ENCODE measurements at regions not wholly inside any gene's neighbourhood (a gene's known extent, or its start where the extent isn't known, plus 50 kb on each side); places are given as distances from the start of the nearest gene placed in this dataset.

GRCh38 chr5:36388288-36388687 is 86.6 kb upstream of the RANBP3L start:
- TF ChIP-seq POLR2A (IDR thresholded peaks at IDR 0.05; ENCODE audit: low read length) (no peak), GATA1 (IDR thresholded peaks at IDR 0.05; ENCODE audit: low read depth, low read length) (no peak)
